ENCODE measurements at regions not wholly inside any gene's neighbourhood (a gene's known extent, or its start where the extent isn't known, plus 50 kb on each side); places are given as distances from the start of the nearest gene placed in this dataset.

GRCh38 chr2:57443086-57443485 is 603.5 kb upstream of the VRK2 start:
- H3K4me1 ChIP-seq (ENCODE audit: insufficient read depth, low read length), result no peaks in the 10 kb centered on the region
- H2AFZ ChIP-seq (ENCODE audit: low read depth, low read length), result no peak overlapping the region
- H3K36me3 ChIP-seq (ENCODE audit: insufficient read depth, low read length), result no peaks in the 10 kb centered on the region
- H3K27me3 ChIP-seq (ENCODE audit: insufficient read depth, low read length), result no peaks in the 10 kb centered on the region
- H3K4me3 ChIP-seq (ENCODE audit: low read length), result no peak overlapping the region
- H3K9me3 ChIP-seq (ENCODE audit: low read length), result no peaks in the 10 kb centered on the region

- no peaks in the 10 kb centered on the region for H3K4me1 ChIP-seq (ENCODE audit: insufficient read depth, low read length)
- no peaks in the 10 kb centered on the region for H3K9me3 ChIP-seq (ENCODE audit: low read length)
- H2AFZ ChIP-seq (ENCODE audit: low read depth, low read length), result no peak overlapping the region
- H3K27me3 ChIP-seq (ENCODE audit: insufficient read depth, low read length), result no peaks in the 10 kb centered on the region
- no peak overlapping the region for H3K4me3 ChIP-seq (ENCODE audit: low read length)
- no peaks in the 10 kb centered on the region for H3K36me3 ChIP-seq (ENCODE audit: insufficient read depth, low read length)
Measured at GRCh38 chr2:57443973-57444521, 602.6 kb upstream of the VRK2 start.

- Histone ChIP-seq H3K9me3 (ENCODE audit: low read length) (no peaks in the 10 kb centered on the region), H3K36me3 (ENCODE audit: insufficient read depth, low read length) (no peaks in the 10 kb centered on the region), H3K4me3 (ENCODE audit: low read length) (no peak overlapping the region), H3K4me1 (ENCODE audit: insufficient read depth, low read length) (no peaks in the 10 kb centered on the region), H3K27me3 (ENCODE audit: insufficient read depth, low read length) (no peaks in the 10 kb centered on the region), H2AFZ (ENCODE audit: low read depth, low read length) (no peak overlapping the region)
Measured at GRCh38 chr2:57444752-57445430, 601.7 kb upstream of the VRK2 start.

- H3K4me1 ChIP-seq (ENCODE audit: insufficient read depth, low read length), result no peaks in the 10 kb centered on the region
- H3K36me3 ChIP-seq (ENCODE audit: insufficient read depth, low read length), result no peaks in the 10 kb centered on the region
- no peaks in the 10 kb centered on the region for H3K27me3 ChIP-seq (ENCODE audit: insufficient read depth, low read length)
- no peak overlapping the region for H2AFZ ChIP-seq (ENCODE audit: low read depth, low read length)
- H3K9me3 ChIP-seq (ENCODE audit: low read length), result no peaks in the 10 kb centered on the region
- no peak overlapping the region for H3K4me3 ChIP-seq (ENCODE audit: low read length)
Measured at GRCh38 chr2:57448816-57449215, 597.8 kb upstream of the VRK2 start.

GRCh38 chr2:57450170-57450569 is 596.4 kb upstream of the VRK2 start:
- Histone ChIP-seq H3K4me1 (ENCODE audit: insufficient read depth, low read length) (no peaks in the 10 kb centered on the region), H3K9me3 (ENCODE audit: low read length) (no peaks in the 10 kb centered on the region), H3K27me3 (ENCODE audit: insufficient read depth, low read length) (no peaks in the 10 kb centered on the region), H3K36me3 (ENCODE audit: insufficient read depth, low read length) (no peaks in the 10 kb centered on the region), H2AFZ (ENCODE audit: low read depth, low read length) (no peak overlapping the region), H3K4me3 (ENCODE audit: low read length) (no peak overlapping the region)

- no peaks in the 10 kb centered on the region for H3K9me3 ChIP-seq (ENCODE audit: low read length)
- no peaks in the 10 kb centered on the region for H3K4me1 ChIP-seq (ENCODE audit: insufficient read depth, low read length)
- H3K27me3 ChIP-seq (ENCODE audit: insufficient read depth, low read length), result no peaks in the 10 kb centered on the region
- H3K36me3 ChIP-seq (ENCODE audit: insufficient read depth, low read length), result no peaks in the 10 kb centered on the region
- H2AFZ ChIP-seq (ENCODE audit: low read depth, low read length), result no peak overlapping the region
- H3K4me3 ChIP-seq (ENCODE audit: low read length), result no peak overlapping the region
Measured at GRCh38 chr2:57452634-57453033, 594.0 kb upstream of the VRK2 start.

GRCh38 chr2:57453945-57454344 is 592.7 kb upstream of the VRK2 start:
- Histone ChIP-seq H3K9me3 (ENCODE audit: low read length) (no peaks in the 10 kb centered on the region), H3K4me1 (ENCODE audit: insufficient read depth, low read length) (no peaks in the 10 kb centered on the region), H3K4me3 (ENCODE audit: low read length) (no peak overlapping the region), H3K36me3 (ENCODE audit: insufficient read depth, low read length) (no peaks in the 10 kb centered on the region), H2AFZ (ENCODE audit: low read depth, low read length) (no peak overlapping the region), H3K27me3 (ENCODE audit: insufficient read depth, low read length) (no peaks in the 10 kb centered on the region)

GRCh38 chr2:57460396-57461276 is 586.0 kb upstream of the VRK2 start:
- no peaks in the 10 kb centered on the region for H3K36me3 ChIP-seq (ENCODE audit: insufficient read depth, low read length)
- no peaks in the 10 kb centered on the region for H3K27me3 ChIP-seq (ENCODE audit: insufficient read depth, low read length)
- H3K9me3 ChIP-seq (ENCODE audit: low read length), result no peaks in the 10 kb centered on the region
- H2AFZ ChIP-seq (ENCODE audit: low read depth, low read length), result no peak overlapping the region
- H3K4me3 ChIP-seq (ENCODE audit: low read length), result no peak overlapping the region
- H3K4me1 ChIP-seq (ENCODE audit: insufficient read depth, low read length), result no peaks in the 10 kb centered on the region

GRCh38 chr2:57461624-57462023 is 585.0 kb upstream of the VRK2 start:
- Histone ChIP-seq H3K27me3 (ENCODE audit: insufficient read depth, low read length) (no peaks in the 10 kb centered on the region), H2AFZ (ENCODE audit: low read depth, low read length) (no peak overlapping the region), H3K4me1 (ENCODE audit: insufficient read depth, low read length) (no peaks in the 10 kb centered on the region), H3K9me3 (ENCODE audit: low read length) (no peaks in the 10 kb centered on the region), H3K4me3 (ENCODE audit: low read length) (no peak overlapping the region), H3K36me3 (ENCODE audit: insufficient read depth, low read length) (no peaks in the 10 kb centered on the region)

- Histone ChIP-seq H3K4me1 (ENCODE audit: insufficient read depth, low read length) (no peaks in the 10 kb centered on the region), H2AFZ (ENCODE audit: low read depth, low read length) (no peak overlapping the region), H3K36me3 (ENCODE audit: insufficient read depth, low read length) (no peaks in the 10 kb centered on the region), H3K9me3 (ENCODE audit: low read length) (no peaks in the 10 kb centered on the region), H3K4me3 (ENCODE audit: low read length) (no peak overlapping the region), H3K27me3 (ENCODE audit: insufficient read depth, low read length) (no peaks in the 10 kb centered on the region)
Measured at GRCh38 chr2:57465067-57465466, 581.5 kb upstream of the VRK2 start.

GRCh38 chr2:57465967-57466366 is 580.6 kb upstream of the VRK2 start:
- no peak overlapping the region for H3K4me3 ChIP-seq (ENCODE audit: low read length)

GRCh38 chr2:57475391-57475790 is 571.2 kb upstream of the VRK2 start:
- Histone ChIP-seq H3K36me3 (ENCODE audit: insufficient read depth, low read length) (no peaks in the 10 kb centered on the region), H2AFZ (ENCODE audit: low read depth, low read length) (no peak overlapping the region), H3K4me1 (ENCODE audit: insufficient read depth, low read length) (no peaks in the 10 kb centered on the region), H3K9me3 (ENCODE audit: low read length) (no peaks in the 10 kb centered on the region), H3K4me3 (ENCODE audit: low read length) (no peak overlapping the region), H3K27me3 (ENCODE audit: insufficient read depth, low read length) (no peaks in the 10 kb centered on the region)

More at GRCh38 chr2:57465967-57466366, 580.6 kb upstream of the VRK2 start:
- no peak overlapping the region for H2AFZ ChIP-seq (ENCODE audit: low read depth, low read length)
- H3K9me3 ChIP-seq (ENCODE audit: low read length), result no peaks in the 10 kb centered on the region
- no peaks in the 10 kb centered on the region for H3K27me3 ChIP-seq (ENCODE audit: insufficient read depth, low read length)
- no peaks in the 10 kb centered on the region for H3K4me1 ChIP-seq (ENCODE audit: insufficient read depth, low read length)
- no peaks in the 10 kb centered on the region for H3K36me3 ChIP-seq (ENCODE audit: insufficient read depth, low read length)

- Histone ChIP-seq H3K4me3 (ENCODE audit: low read length) (no peak overlapping the region), H3K9me3 (ENCODE audit: low read length) (no peaks in the 10 kb centered on the region), H2AFZ (ENCODE audit: low read depth, low read length) (no peak overlapping the region), H3K27me3 (ENCODE audit: insufficient read depth, low read length) (no peaks in the 10 kb centered on the region), H3K36me3 (ENCODE audit: insufficient read depth, low read length) (no peaks in the 10 kb centered on the region), H3K4me1 (ENCODE audit: insufficient read depth, low read length) (no peaks in the 10 kb centered on the region)
Measured at GRCh38 chr2:57479981-57480380, 566.6 kb upstream of the VRK2 start.
